Epithelial cell of proximal tubule (primary cell): ENCODE measurements at regions not wholly inside any gene's neighbourhood (a gene's known extent, or its start where the extent isn't known, plus 50 kb on each side); places are given as distances from the start of the nearest gene placed in this dataset.

ENCODE experiments used
- DNase-seq: peaks from one replicate; pipeline ENCODE4 v3.0.0-alpha.2; 2011; ENCODE audit warnings: low read depth
- H3K4me3 ChIP-seq: 2 replicates; pipeline ENCODE4 v1.5.1; 2011; ENCODE audit warnings: low read depth, mild to moderate bottlenecking, low read length
- CTCF ChIP-seq: conservative IDR thresholded peaks from 2 replicates; pipeline ENCODE4 v1.5.1; 2012; ENCODE audit warnings: low read depth, mild to moderate bottlenecking, low read length

- DNase-seq, result no peak
- TF ChIP-seq CTCF, result no peak
- H3K4me3 ChIP-seq, result no peak overlapping the region
Measured at GRCh38 chr1:164186881-164187280, 372.1 kb upstream of the PBX1 start.

- no peak for DNase-seq
- H3K4me3 ChIP-seq, result no peak overlapping the region
- no peak for TF ChIP-seq CTCF
Measured at GRCh38 chr1:164188497-164188896, 370.5 kb upstream of the PBX1 start.

- no peak for TF ChIP-seq CTCF
- no peak for DNase-seq
- no peak overlapping the region for H3K4me3 ChIP-seq
Measured at GRCh38 chr1:164191191-164191590, 367.8 kb upstream of the PBX1 start.

GRCh38 chr1:164210211-164210739 lies 348.7 kb upstream of the PBX1 start:
- H3K4me3 ChIP-seq, result no peak overlapping the region
- DNase-seq, result no peak
- no peak for TF ChIP-seq CTCF

GRCh38 chr1:164223378-164223777 lies 335.6 kb upstream of the PBX1 start:
- no peak overlapping the region for H3K4me3 ChIP-seq
- TF ChIP-seq CTCF, result no peak
- DNase-seq, result no peak

- DNase-seq, result no peak
- no peak overlapping the region for H3K4me3 ChIP-seq
- TF ChIP-seq CTCF, result no peak
Measured at GRCh38 chr1:164225011-164225410, 334.0 kb upstream of the PBX1 start.

GRCh38 chr1:164226977-164227376 lies 332.0 kb upstream of the PBX1 start:
- no peak overlapping the region for H3K4me3 ChIP-seq
- no peak for DNase-seq
- TF ChIP-seq CTCF, result no peak
